CD4-positive, alpha-beta T cell treated with Interleukin-1 beta for 1 hour (primary cell): ENCODE measurements at regions not wholly inside any gene's neighbourhood (a gene's known extent, or its start where the extent isn't known, plus 50 kb on each side); places are given as distances from the start of the nearest gene placed in this dataset.

Experiments
- DNase-seq, 2 donors: peaks; one replicate each; pipeline ENCODE4 v3.0.0-alpha.2; 2020 to 2022

- no peak for DNase-seq
Observed at GRCh38 chr2:41705634-41706033, 342.2 kb upstream of the PKDCC start.

GRCh38 chr2:41706286-41706685, 341.5 kb upstream of the PKDCC start:
- DNase-seq = no peak

GRCh38 chr2:41707790-41708451, 339.9 kb upstream of the PKDCC start:
- DNase-seq = no peak

- DNase-seq = no peak
Observed at GRCh38 chr2:41709702-41710599, 337.9 kb upstream of the PKDCC start.

GRCh38 chr2:41710944-41711343, 336.9 kb upstream of the PKDCC start:
- DNase-seq = no peak

GRCh38 chr2:41711736-41712135, 336.1 kb upstream of the PKDCC start:
- no peak for DNase-seq

GRCh38 chr2:41716497-41716896, 331.3 kb upstream of the PKDCC start:
- no peak for DNase-seq

- no peak for DNase-seq
Observed at GRCh38 chr2:41717839-41718238, 330.0 kb upstream of the PKDCC start.

GRCh38 chr2:41718705-41719104, 329.1 kb upstream of the PKDCC start:
- no peak for DNase-seq

- no peak for DNase-seq
Observed at GRCh38 chr2:41719756-41720155, 328.1 kb upstream of the PKDCC start.

GRCh38 chr2:41720331-41721251, 327.2 kb upstream of the PKDCC start:
- DNase-seq = no peak

- no peak for DNase-seq
Observed at GRCh38 chr2:41722668-41723369, 325.0 kb upstream of the PKDCC start.

GRCh38 chr2:41723526-41723925, 324.3 kb upstream of the PKDCC start:
- DNase-seq = no peak

GRCh38 chr2:41724465-41724864, 323.4 kb upstream of the PKDCC start:
- no peak for DNase-seq

GRCh38 chr2:41725901-41726300, 321.9 kb upstream of the PKDCC start:
- no peak for DNase-seq

- DNase-seq = no peak
Observed at GRCh38 chr2:41726364-41726763, 321.5 kb upstream of the PKDCC start.

- no peak for DNase-seq
Observed at GRCh38 chr2:41727152-41727551, 320.7 kb upstream of the PKDCC start.

- no peak for DNase-seq
Observed at GRCh38 chr2:41727711-41728110, 320.1 kb upstream of the PKDCC start.

GRCh38 chr2:41728788-41729338, 319.0 kb upstream of the PKDCC start:
- DNase-seq = no peak

GRCh38 chr2:41729800-41730364, 317.9 kb upstream of the PKDCC start:
- no peak for DNase-seq

- no peak for DNase-seq
Observed at GRCh38 chr2:41735006-41735405, 312.8 kb upstream of the PKDCC start.

GRCh38 chr2:41735476-41735875, 312.3 kb upstream of the PKDCC start:
- no peak for DNase-seq
